ENCODE measurements at regions not wholly inside any gene's neighbourhood (a gene's known extent, or its start where the extent isn't known, plus 50 kb on each side); places are given as distances from the start of the nearest gene placed in this dataset.

GRCh38 chr9:108386032-108386431, 469.8 kb downstream of the ACTL7B start:
- Histone ChIP-seq H3K9me3 (no peaks in the 10 kb centered on the region), H3K27ac (no peak overlapping the region), H3K4me1 (no peaks in the 10 kb centered on the region), H3K27me3 (no peaks in the 10 kb centered on the region), H3K36me3 (no peaks in the 10 kb centered on the region), H3K4me3 (no peak overlapping the region)
- DNase-seq, result no peak
- TF ChIP-seq POLR2A (IDR thresholded peaks at IDR 0.05), result no peak
- TF ChIP-seq, protein P1, sequence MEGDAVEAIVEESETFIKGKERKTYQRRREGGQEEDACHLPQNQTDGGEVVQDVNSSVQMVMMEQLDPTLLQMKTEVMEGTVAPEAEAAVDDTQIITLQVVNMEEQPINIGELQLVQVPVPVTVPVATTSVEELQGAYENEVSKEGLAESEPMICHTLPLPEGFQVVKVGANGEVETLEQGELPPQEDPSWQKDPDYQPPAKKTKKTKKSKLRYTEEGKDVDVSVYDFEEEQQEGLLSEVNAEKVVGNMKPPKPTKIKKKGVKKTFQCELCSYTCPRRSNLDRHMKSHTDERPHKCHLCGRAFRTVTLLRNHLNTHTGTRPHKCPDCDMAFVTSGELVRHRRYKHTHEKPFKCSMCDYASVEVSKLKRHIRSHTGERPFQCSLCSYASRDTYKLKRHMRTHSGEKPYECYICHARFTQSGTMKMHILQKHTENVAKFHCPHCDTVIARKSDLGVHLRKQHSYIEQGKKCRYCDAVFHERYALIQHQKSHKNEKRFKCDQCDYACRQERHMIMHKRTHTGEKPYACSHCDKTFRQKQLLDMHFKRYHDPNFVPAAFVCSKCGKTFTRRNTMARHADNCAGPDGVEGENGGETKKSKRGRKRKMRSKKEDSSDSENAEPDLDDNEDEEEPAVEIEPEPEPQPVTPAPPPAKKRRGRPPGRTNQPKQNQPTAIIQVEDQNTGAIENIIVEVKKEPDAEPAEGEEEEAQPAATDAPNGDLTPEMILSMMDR (IDR thresholded peaks at IDR 0.05), result no peak

DNA sequence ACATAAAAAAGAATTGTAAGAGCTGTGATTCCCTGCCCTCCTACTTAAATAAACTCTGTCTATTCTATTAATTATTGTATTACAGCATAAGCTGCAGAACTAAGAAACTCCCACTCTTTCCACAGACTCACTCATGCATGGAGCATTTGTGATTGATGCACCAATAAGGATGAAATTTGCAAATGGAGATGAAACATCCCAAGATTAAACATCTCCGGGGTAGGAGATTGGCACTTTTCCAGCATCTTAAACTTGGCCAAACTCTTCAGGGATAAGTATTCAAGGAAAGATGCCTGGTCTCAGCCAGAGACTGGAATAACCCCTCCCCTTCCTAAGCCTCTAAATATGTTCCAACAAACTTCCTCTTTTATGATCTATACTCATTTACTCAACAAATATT, 472.0 kb downstream of the ACTL7B start:
- no peak for DNase-seq
- no peak overlapping the region for H3K4me3 ChIP-seq

GRCh38 chr9:108382310-108382709, 473.5 kb downstream of the ACTL7B start:
- no peak for TF ChIP-seq POLR2A (IDR thresholded peaks at IDR 0.05)
- TF ChIP-seq, protein P1 (IDR thresholded peaks at IDR 0.05), result no peak
- no peak for DNase-seq
- H3K27ac ChIP-seq, result no peak overlapping the region

More for the DNA sequence above, 472.0 kb downstream of the ACTL7B start:
- Histone ChIP-seq H3K4me1 (no peaks in the 10 kb centered on the region), H3K9me3 (no peaks in the 10 kb centered on the region), H3K36me3 (no peaks in the 10 kb centered on the region), H3K27ac (no peak overlapping the region), H3K27me3 (no peaks in the 10 kb centered on the region)
- no peak for TF ChIP-seq POLR2A (IDR thresholded peaks at IDR 0.05)
- TF ChIP-seq, protein P1 (IDR thresholded peaks at IDR 0.05), result no peak

GRCh38 chr9:108377881-108378280, 477.9 kb downstream of the ACTL7B start:
- DNase-seq, result no peak
- no peak for TF ChIP-seq POLR2A (IDR thresholded peaks at IDR 0.05)
- TF ChIP-seq, protein P1 (IDR thresholded peaks at IDR 0.05), result no peak
- H3K36me3 ChIP-seq, result no peaks in the 10 kb centered on the region
- peaks cover 0 to 5% (median 0%) of the 10 kb centered on the region in 4 donors for H3K9me3 ChIP-seq
- no peaks in the 10 kb centered on the region for H3K4me1 ChIP-seq
- no peak overlapping the region for H3K4me3 ChIP-seq
- H3K27me3 ChIP-seq, result no peaks in the 10 kb centered on the region
- no peak overlapping the region for H3K27ac ChIP-seq

More at GRCh38 chr9:108382310-108382709, 473.5 kb downstream of the ACTL7B start:
- H3K4me1 ChIP-seq, result no peaks in the 10 kb centered on the region
- H3K4me3 ChIP-seq, result no peak overlapping the region
- H3K9me3 ChIP-seq, result no peaks in the 10 kb centered on the region
- no peaks in the 10 kb centered on the region for H3K36me3 ChIP-seq
- no peaks in the 10 kb centered on the region for H3K27me3 ChIP-seq

GRCh38 chr9:108377382-108377781, 478.4 kb downstream of the ACTL7B start:
- TF ChIP-seq, protein P1 (IDR thresholded peaks at IDR 0.05), result no peak
- TF ChIP-seq POLR2A (IDR thresholded peaks at IDR 0.05), result no peak
- Histone ChIP-seq H3K9me3 (peaks cover 0 to 5% (median 0%) of the 10 kb centered on the region in 4 donors), H3K4me1 (no peaks in the 10 kb centered on the region)

GRCh38 chr9:108376140-108376539, 479.6 kb downstream of the ACTL7B start:
- H3K4me1 ChIP-seq, result no peaks in the 10 kb centered on the region
- H3K9me3 ChIP-seq, result peaks cover 0 to 5% (median 0%) of the 10 kb centered on the region in 4 donors

More at GRCh38 chr9:108377382-108377781, 478.4 kb downstream of the ACTL7B start:
- DNase-seq, result no peak
- no peak overlapping the region for H3K27ac ChIP-seq
- H3K27me3 ChIP-seq, result no peaks in the 10 kb centered on the region
- no peaks in the 10 kb centered on the region for H3K36me3 ChIP-seq
- H3K4me3 ChIP-seq, result no peak overlapping the region

More at GRCh38 chr9:108376140-108376539, 479.6 kb downstream of the ACTL7B start:
- no peak for TF ChIP-seq POLR2A (IDR thresholded peaks at IDR 0.05)
- TF ChIP-seq, protein P1 (IDR thresholded peaks at IDR 0.05), result no peak
- Histone ChIP-seq H3K27ac (no peak overlapping the region), H3K27me3 (no peaks in the 10 kb centered on the region), H3K4me3 (no peak overlapping the region), H3K36me3 (no peaks in the 10 kb centered on the region)
- no peak for DNase-seq
